GM10266 (cell line): ENCODE measurements at regions not wholly inside any gene's neighbourhood (a gene's known extent, or its start where the extent isn't known, plus 50 kb on each side); places are given as distances from the start of the nearest gene placed in this dataset.

ENCODE experiments used
- DNase-seq: peaks from one replicate; pipeline ENCODE4 v3.0.0; 2012; ENCODE audit errors: extremely low spot score
- CTCF ChIP-seq: IDR thresholded peaks from 2 replicates; pipeline ENCODE4 v1.5.1; 2012; ENCODE audit warnings: mild to moderate bottlenecking, low read depth; ENCODE audit not compliant: control insufficient read depth, insufficient read depth; ENCODE audit errors: missing control alignments

GRCh38 chr10:32109603-32110002, 53.4 kb upstream of the KIF5B start:
- DNase-seq = no peak
- no peak for TF ChIP-seq CTCF
